Skeletal muscle cell (primary cell): ENCODE measurements at regions not wholly inside any gene's neighbourhood (a gene's known extent, or its start where the extent isn't known, plus 50 kb on each side); places are given as distances from the start of the nearest gene placed in this dataset.
A peak's percentile ranks its signal among the peaks of the same experiment; 100 is the strongest.

Source experiments
- DNase-seq: peaks from one replicate; pipeline ENCODE4 v3.0.0-alpha.2; 2010; ENCODE audit warnings: low read depth
- H3K4me3 ChIP-seq: 2 replicates; pipeline ENCODE4 v1.5.1; 2011; ENCODE audit warnings: low read depth, mild to moderate bottlenecking, control low read depth, low read length, moderate library complexity

- no peak for DNase-seq
- H3K4me3 ChIP-seq, result no peak overlapping the region
These were observed 538.0 kb downstream of the LTN1 start for GRCh38 chr21:28454564-28455252.

GRCh38 chr21:28447462-28447861 is 545.2 kb downstream of the LTN1 start:
- H3K4me3 ChIP-seq, result no peak overlapping the region
- DNase-seq, result no peak

- no peak overlapping the region for H3K4me3 ChIP-seq
- peak; percentile 90 for DNase-seq
These were observed 547.4 kb downstream of the LTN1 start for GRCh38 chr21:28445141-28445830.

- no peak overlapping the region for H3K4me3 ChIP-seq
- DNase-seq, result no peak
These were observed 548.1 kb downstream of the LTN1 start for GRCh38 chr21:28444557-28444956.

- H3K4me3 ChIP-seq, result no peak overlapping the region
These were observed 548.6 kb downstream of the LTN1 start for GRCh38 chr21:28444111-28444510.

GRCh38 chr21:28442624-28443023 is 550.1 kb downstream of the LTN1 start:
- DNase-seq, result peak; percentile 83
- no peak overlapping the region for H3K4me3 ChIP-seq

More at GRCh38 chr21:28444111-28444510, 548.6 kb downstream of the LTN1 start:
- DNase-seq, result no peak

- no peak for DNase-seq
- no peak overlapping the region for H3K4me3 ChIP-seq
These were observed 550.6 kb downstream of the LTN1 start for GRCh38 chr21:28442085-28442484.

GRCh38 chr21:28439788-28440187 is 552.9 kb downstream of the LTN1 start:
- H3K4me3 ChIP-seq, result no peak overlapping the region
- DNase-seq, result no peak

- no peak for DNase-seq
- no peak overlapping the region for H3K4me3 ChIP-seq
These were observed 553.4 kb downstream of the LTN1 start for GRCh38 chr21:28439251-28439650.

- DNase-seq, result no peak
- no peak overlapping the region for H3K4me3 ChIP-seq
These were observed 555.6 kb downstream of the LTN1 start for GRCh38 chr21:28437061-28437460.

GRCh38 chr21:28436286-28436932 is 556.3 kb downstream of the LTN1 start:
- no peak overlapping the region for H3K4me3 ChIP-seq
- no peak for DNase-seq

GRCh38 chr21:28431527-28432200 is 561.0 kb downstream of the LTN1 start:
- H3K4me3 ChIP-seq, result no peak overlapping the region
- DNase-seq, result peak; percentile 71

GRCh38 chr21:28431022-28431421 is 561.7 kb downstream of the LTN1 start:
- no peak for DNase-seq
- no peak overlapping the region for H3K4me3 ChIP-seq

GRCh38 chr21:28429161-28429560 is 563.5 kb downstream of the LTN1 start:
- DNase-seq, result no peak
- no peak overlapping the region for H3K4me3 ChIP-seq

- no peak for DNase-seq
- H3K4me3 ChIP-seq, result no peak overlapping the region
These were observed 565.2 kb downstream of the LTN1 start for GRCh38 chr21:28427394-28428022.

GRCh38 chr21:28426545-28426944 is 566.1 kb downstream of the LTN1 start:
- H3K4me3 ChIP-seq, result no peak overlapping the region
- DNase-seq, result no peak

GRCh38 chr21:28423521-28424190 is 569.0 kb downstream of the LTN1 start:
- no peak for DNase-seq
- H3K4me3 ChIP-seq, result no peak overlapping the region

- DNase-seq, result peak; percentile 95
- no peak overlapping the region for H3K4me3 ChIP-seq
These were observed 570.8 kb downstream of the LTN1 start for GRCh38 chr21:28421716-28422524.
